ENCODE measurements at regions not wholly inside any gene's neighbourhood (a gene's known extent, or its start where the extent isn't known, plus 50 kb on each side); places are given as distances from the start of the nearest gene placed in this dataset.

GRCh38 chr5:4137781-4138180 is 542.1 kb downstream of the IRX1 start:
- no peak for DNase-seq

DNA sequence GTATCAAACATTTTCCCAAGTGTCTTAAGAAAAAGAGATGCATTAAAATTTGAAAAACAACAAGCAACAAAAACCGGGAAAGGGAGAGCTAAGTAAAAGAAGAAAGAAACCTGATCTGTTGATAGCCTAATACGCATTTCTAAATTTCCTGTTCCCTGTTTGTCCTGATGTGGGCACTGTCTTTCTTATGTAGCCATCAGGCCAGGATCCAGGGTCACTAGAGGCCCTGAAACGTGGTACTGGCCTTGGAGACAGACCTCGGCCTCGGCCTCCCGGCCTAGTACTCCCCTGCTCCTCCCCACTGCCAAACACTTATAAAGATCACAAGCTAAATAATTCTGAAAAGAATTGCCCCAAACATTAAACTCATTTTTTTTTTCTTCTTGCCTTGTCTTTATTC is 547.2 kb downstream of the IRX1 start:
- DNase-seq, result no peak

GRCh38 chr5:4144411-4145007 is 548.9 kb downstream of the IRX1 start:
- no peak for DNase-seq

DNA sequence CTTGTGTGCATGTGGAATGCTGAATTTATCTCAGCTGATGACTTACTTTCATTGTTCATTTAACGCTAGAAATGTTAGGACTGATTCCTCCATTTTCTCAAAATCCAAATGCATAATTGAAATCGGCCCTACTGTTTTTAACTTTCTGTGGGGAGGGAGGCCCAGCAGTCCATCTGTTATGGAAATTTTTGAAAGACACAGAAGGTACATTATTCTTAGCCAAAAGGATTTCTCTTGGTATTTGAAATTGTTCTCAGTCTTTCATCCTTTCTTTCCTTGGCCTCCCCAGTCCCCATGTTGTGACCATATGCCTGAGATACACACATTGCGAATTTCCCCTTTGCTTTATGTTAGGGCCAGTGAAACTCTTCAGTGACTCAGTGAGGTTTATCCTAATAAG is 549.9 kb downstream of the IRX1 start:
- DNase-seq, result peak in 1 of 2 donors; percentile 4

GRCh38 chr5:4148009-4148408 is 552.4 kb downstream of the IRX1 start:
- no peak for DNase-seq

DNA sequence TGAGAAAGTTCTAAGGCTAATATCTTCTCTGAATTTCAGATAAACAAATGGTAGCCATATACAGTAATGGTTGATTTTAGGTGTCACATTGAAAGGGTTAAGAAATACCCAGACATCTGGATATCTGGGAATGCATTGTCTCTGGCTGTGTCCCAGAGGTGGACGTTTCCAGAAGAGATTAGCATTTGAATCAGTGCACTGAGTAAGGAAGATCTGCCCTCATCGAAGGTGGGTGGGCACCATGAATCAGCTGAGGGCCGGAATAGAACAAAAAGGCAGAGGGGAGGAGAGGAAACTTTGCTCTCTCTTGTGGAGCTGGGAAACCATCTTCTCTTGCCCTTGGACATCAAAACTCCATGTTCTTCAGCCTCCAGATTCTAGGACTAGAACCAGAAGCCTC is 554.4 kb downstream of the IRX1 start:
- no peak for DNase-seq

DNA sequence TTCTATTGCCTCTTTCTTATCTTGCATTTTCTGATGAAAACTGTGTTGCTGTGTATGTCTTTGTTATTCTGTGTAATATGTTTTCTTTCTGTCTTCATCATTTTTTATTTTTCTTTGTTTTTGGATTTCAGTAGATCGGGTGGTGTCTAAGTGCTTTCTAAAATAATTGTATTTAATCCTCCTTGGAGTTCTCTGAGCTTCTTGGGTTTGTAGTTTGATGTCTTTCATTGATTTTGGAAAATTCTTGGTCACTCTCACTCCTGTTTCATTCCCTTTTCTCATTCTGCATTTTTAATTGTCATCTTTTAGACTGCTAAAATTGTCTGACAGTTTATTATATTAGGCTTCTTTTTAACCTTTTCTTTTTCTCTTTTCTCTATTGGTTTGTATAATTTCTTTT is 560.5 kb downstream of the IRX1 start:
- DNase-seq, result no peak

GRCh38 chr5:4156889-4157288 is 561.3 kb downstream of the IRX1 start:
- no peak for DNase-seq

GRCh38 chr5:4158750-4159447 is 563.3 kb downstream of the IRX1 start:
- DNase-seq, result no peak

DNA sequence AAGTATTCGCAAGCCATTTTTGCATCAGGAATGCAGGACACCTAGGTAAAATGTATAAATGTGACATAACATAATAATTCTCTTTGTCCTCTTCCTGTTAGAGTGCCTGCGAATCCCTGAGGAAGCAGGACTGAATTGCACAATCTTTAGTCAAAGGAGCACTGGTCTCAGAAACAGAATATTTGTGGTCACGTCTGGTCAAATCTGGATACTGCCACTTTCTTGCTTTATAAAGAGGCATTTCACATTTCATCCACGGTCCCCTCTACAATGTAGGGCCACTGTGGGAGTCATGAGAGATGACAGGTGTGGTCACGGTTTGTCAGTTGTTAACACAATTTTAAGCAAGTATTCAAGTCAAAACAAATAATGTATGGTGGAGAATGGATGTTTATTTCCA is 564.0 kb downstream of the IRX1 start:
- no peak for DNase-seq

DNA sequence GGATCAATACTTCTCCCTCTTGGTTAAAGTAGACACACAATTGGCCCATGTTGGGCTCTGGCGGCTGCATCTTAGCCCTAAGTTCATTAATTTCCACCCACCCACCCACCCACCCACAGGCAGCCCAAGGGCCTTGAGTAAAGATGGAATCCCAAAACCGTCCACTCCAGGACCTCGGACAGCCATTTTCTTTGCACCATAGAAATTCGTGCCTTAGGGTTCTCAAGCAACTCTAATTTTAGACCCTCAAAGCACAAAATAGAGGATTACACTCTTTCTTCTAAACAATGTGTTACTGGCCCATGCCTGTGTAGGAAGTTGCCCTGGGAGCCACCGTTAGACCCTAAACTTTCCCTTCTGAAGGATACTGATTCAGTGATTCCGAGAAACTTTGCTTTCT is 568.5 kb downstream of the IRX1 start:
- no peak for DNase-seq

- no peak for DNase-seq
Observed at GRCh38 chr5:4180703-4181102, 585.1 kb downstream of the IRX1 start.

DNA sequence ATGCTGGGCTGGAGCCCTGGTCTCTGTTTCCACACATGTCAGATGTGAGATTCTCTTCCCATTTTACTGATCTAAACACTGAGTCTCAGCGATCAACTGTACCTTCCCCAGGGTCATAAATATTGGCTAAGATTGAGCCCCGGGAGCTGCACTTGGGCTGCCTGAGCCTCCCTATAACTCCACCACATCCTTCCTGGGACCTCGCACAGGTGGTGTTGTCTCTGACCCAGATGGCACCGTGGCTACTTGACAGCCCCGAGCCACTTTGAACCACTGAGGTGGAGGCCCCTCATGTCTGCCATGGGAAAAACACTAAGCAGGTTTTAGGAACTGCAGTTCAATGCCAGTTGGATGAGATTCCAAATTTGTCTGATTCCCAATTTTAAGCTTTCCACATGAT is 586.5 kb downstream of the IRX1 start:
- no peak for DNase-seq

DNA sequence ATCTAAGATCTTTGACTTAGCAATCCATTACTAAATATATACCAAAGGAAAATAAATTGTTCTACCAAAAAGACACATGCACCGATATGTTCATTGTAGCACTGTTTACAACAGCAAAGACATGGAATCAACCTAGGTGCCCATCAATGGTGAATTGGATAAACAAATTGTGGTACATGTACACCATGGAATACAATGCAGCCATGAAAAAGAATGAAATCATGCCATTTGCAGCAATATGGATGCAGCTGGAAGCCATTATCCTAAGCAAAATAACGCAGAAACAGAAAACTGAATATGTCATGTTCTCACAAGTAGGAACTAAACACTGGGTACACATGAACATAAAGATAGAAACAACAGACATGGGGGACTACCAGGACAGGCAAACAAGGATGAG is 589.5 kb downstream of the IRX1 start:
- no peak for DNase-seq

DNA sequence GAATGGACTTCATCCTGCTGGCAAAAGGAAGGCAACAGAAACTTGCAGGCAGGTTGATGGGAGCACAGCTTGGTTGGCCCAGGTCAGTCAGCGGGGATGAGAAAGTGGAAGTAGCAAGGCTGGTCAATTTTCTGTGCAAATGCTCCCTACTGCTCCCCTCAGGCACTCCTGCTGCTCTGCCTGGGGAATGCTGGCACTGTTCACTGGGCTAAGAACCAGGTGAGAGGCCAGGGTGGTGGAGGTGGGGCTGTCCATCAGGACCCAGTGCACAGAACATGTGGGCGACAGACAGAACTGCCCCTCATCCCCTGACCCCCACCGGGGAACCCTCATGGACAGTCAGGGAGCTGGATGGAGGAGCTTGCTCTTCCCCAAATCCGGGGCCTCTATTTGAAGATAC is 593.1 kb downstream of the IRX1 start:
- no peak for DNase-seq

- no peak for DNase-seq
Observed at GRCh38 chr5:4189317-4189716, 593.7 kb downstream of the IRX1 start.

- DNase-seq, result no peak
Observed at GRCh38 chr5:4191041-4191440, 595.4 kb downstream of the IRX1 start.

- DNase-seq, result no peak
Observed at GRCh38 chr5:4191703-4192102, 596.1 kb downstream of the IRX1 start.

GRCh38 chr5:4192111-4192510 is 596.5 kb downstream of the IRX1 start:
- no peak for DNase-seq

GRCh38 chr5:4196744-4197143 is 601.1 kb downstream of the IRX1 start:
- DNase-seq, result no peak

GRCh38 chr5:4197151-4197550 is 601.5 kb downstream of the IRX1 start:
- no peak for DNase-seq

GRCh38 chr5:4198461-4198860 is 602.8 kb downstream of the IRX1 start:
- no peak for DNase-seq

- no peak for DNase-seq
Observed at GRCh38 chr5:4199049-4199841, 603.6 kb downstream of the IRX1 start.

- DNase-seq, result no peak
Observed at GRCh38 chr5:4203146-4203545, 607.5 kb downstream of the IRX1 start.
